ENCODE measurements at regions not wholly inside any gene's neighbourhood (a gene's known extent, or its start where the extent isn't known, plus 50 kb on each side); places are given as distances from the start of the nearest gene placed in this dataset.

DNA sequence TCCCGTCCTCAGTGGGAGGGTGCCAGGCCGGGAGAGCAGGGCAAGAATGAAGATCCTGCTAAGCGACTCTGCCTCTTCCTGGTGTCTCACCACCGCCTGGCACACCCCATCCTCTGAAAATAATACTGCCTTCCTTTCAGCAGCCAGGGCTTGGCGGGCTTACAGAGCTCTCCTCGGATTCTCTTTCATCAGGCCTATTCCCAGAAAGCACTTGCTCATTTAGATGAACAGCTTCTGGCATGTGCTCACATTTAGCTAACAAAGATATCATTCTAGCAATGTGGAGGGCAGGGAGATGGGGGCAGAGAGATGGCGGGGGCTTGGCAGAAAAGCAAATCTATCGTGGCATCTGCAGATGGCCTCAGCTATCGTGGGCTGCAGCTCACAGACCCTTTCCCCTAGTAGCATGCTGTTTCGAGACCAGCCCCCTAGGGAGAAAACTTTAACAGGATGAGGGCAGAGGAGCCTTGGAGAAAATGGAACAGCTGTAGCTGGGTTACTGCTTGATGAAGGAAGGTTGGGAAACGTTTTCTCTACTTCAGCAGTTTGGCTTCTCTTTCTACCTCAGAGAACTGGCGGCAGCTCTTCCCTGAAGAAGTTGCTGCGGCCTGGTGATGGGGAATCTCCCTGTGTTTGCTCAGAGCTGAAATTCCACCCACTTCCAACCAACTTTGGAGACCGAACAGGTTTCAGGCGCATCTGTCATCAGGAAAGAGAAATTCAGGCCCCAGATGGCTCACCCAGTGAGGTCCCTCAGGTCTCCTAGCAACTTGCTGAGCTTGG lies 102.1 kb downstream of the TMEM174 start:
- Histone ChIP-seq H3K36me3 (ENCODE audit: control insufficient read depth in 2 of 2, extremely low read depth in 1 of 2, insufficient read depth in 1 of 2, low read length in 1 of 2) (no peaks in the 10 kb centered on the region), H3K27ac (ENCODE audit: low read length) (no peak overlapping the region), H3K4me3 (ENCODE audit: control insufficient read depth in 1 of 2, extremely low read depth in 1 of 2, low read length in 1 of 2) (no peak overlapping the region), H3K9me3 (no peaks in the 10 kb centered on the region), H3K27me3 (replicated peaks in 1 of 2; ENCODE audit: control insufficient read depth in 2 of 2, extremely low read depth in 1 of 2, insufficient read depth in 2 of 2, low read length in 1 of 2) (peaks cover 2 to 20% of the 10 kb centered on the region in 2 experiments), H3K4me1 (ENCODE audit: control insufficient read depth in 1 of 2, extremely low read depth in 1 of 2, insufficient read depth in 2 of 2, low read length in 2 of 2) (no peaks in the 10 kb centered on the region)
- no peaks in the 10 kb centered on the region for H3K36me3 Mint-ChIP-seq
- POLR2A ChIA-PET: no interaction called here
- peaks cover 44 to 48% of the 10 kb centered on the region in 2 donors for H3K27me3 Mint-ChIP-seq
- no peak for DNase-seq
- H3K9me3 Mint-ChIP-seq: no peaks in the 10 kb centered on the region
- no peak for ATAC-seq (replicated peaks in 1 of 4)
- CTCF ChIA-PET: no interaction called here
- no peaks in the 10 kb centered on the region for H3K4me1 Mint-ChIP-seq
- no peak overlapping the region for H3K27ac Mint-ChIP-seq
- 89% methylated on average over 8 of the region's 15 CpGs for whole genome bisulfite sequencing (ENCODE audit: insufficient coverage)
- H3K4me3 Mint-ChIP-seq: no peak overlapping the region

- no peak overlapping the region for H3K27ac Mint-ChIP-seq
- H3K4me3 Mint-ChIP-seq: no peak overlapping the region
- ATAC-seq (replicated peaks in 1 of 4) (no peak), DNase-seq (no peak)
- CTCF ChIA-PET: no interaction called here
- H3K36me3 Mint-ChIP-seq: no peaks in the 10 kb centered on the region
- Histone ChIP-seq H3K27me3 (replicated peaks in 1 of 2; ENCODE audit: control insufficient read depth in 2 of 2, extremely low read depth in 1 of 2, insufficient read depth in 2 of 2, low read length in 1 of 2) (peaks cover 2 to 25% of the 10 kb centered on the region in 2 experiments), H3K4me3 (ENCODE audit: control insufficient read depth in 1 of 2, extremely low read depth in 1 of 2, low read length in 1 of 2) (no peak overlapping the region), H3K9me3 (no peaks in the 10 kb centered on the region), H3K36me3 (ENCODE audit: control insufficient read depth in 2 of 2, extremely low read depth in 1 of 2, insufficient read depth in 1 of 2, low read length in 1 of 2) (no peaks in the 10 kb centered on the region), H3K27ac (ENCODE audit: low read length) (no peak overlapping the region), H3K4me1 (ENCODE audit: control insufficient read depth in 1 of 2, extremely low read depth in 1 of 2, insufficient read depth in 2 of 2, low read length in 2 of 2) (no peaks in the 10 kb centered on the region)
- POLR2A ChIA-PET: no interaction called here
- H3K4me1 Mint-ChIP-seq: no peaks in the 10 kb centered on the region
- no peaks in the 10 kb centered on the region for H3K9me3 Mint-ChIP-seq
- peaks cover 40 to 43% of the 10 kb centered on the region in 2 donors for H3K27me3 Mint-ChIP-seq
- whole genome bisulfite sequencing (ENCODE audit: insufficient coverage): 100% methylated on average over 1 of the region's 3 CpGs
Measured at GRCh38 chr5:73274121-73274520, 101.1 kb downstream of the TMEM174 start.

DNA sequence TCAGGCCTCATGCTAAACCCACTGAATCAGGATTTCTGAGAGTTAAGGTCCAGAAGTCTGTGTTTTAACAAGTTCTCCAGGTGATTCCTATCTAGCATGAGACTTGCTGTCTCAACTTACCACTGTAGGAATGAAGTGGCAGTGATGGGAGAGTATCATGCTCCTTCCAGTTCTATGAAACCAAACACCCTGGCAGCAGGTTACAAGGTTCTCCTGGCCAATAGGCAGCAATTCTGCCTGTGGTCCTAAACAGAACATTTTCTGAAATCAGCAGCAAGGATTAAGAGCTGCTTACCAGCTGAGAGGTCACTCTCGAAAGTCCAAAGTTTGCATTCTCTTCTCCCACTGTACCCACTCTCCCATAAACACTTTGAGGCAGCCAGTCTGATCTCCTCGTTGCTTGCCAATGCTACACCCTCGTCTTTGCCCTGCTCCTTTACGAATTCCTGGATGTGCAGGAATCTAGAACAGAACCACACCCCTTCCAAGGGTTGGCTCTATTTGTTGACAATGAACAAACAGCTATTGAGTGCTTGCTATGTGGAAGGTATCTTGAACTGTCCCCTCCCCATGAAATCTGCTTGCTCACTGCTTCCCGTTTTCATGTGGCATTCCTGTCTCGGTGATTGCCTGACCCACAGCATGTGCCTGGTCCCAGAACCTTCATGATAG lies 100.5 kb downstream of the TMEM174 start:
- no peaks in the 10 kb centered on the region for H3K4me1 ChIP-seq (ENCODE audit: control insufficient read depth in 1 of 2, extremely low read depth in 1 of 2, insufficient read depth in 2 of 2, low read length in 2 of 2)

GRCh38 chr5:73272351-73272750 lies 99.4 kb downstream of the TMEM174 start:
- H3K36me3 Mint-ChIP-seq: no peaks in the 10 kb centered on the region
- peaks cover 39% of the 10 kb centered on the region in 2 donors for H3K27me3 Mint-ChIP-seq
- Histone ChIP-seq H3K4me1 (ENCODE audit: control insufficient read depth in 1 of 2, extremely low read depth in 1 of 2, insufficient read depth in 2 of 2, low read length in 2 of 2) (no peaks in the 10 kb centered on the region), H3K4me3 (ENCODE audit: control insufficient read depth in 1 of 2, extremely low read depth in 1 of 2, low read length in 1 of 2) (no peak overlapping the region), H3K27ac (ENCODE audit: low read length) (no peak overlapping the region), H3K36me3 (ENCODE audit: control insufficient read depth in 2 of 2, extremely low read depth in 1 of 2, insufficient read depth in 1 of 2, low read length in 1 of 2) (no peaks in the 10 kb centered on the region), H3K9me3 (no peaks in the 10 kb centered on the region), H3K27me3 (replicated peaks in 1 of 2; ENCODE audit: control insufficient read depth in 2 of 2, extremely low read depth in 1 of 2, insufficient read depth in 2 of 2, low read length in 1 of 2) (peaks cover 2 to 20% of the 10 kb centered on the region in 2 experiments)
- DNase-seq (no peak), ATAC-seq (replicated peaks in 1 of 4) (no peak)
- H3K9me3 Mint-ChIP-seq: no peaks in the 10 kb centered on the region
- H3K4me3 Mint-ChIP-seq: no peak overlapping the region
- POLR2A ChIA-PET: interaction anchor here in 1 of 2 donors (0.6 kb wide), 1 partner anchor 13 kb away, joined by 3 read pairs; no protein-coding TSS in a partner anchor
- no peaks in the 10 kb centered on the region for H3K4me1 Mint-ChIP-seq
- CTCF ChIA-PET: no interaction called here
- no peak overlapping the region for H3K27ac Mint-ChIP-seq

More for the DNA sequence above, 100.5 kb downstream of the TMEM174 start:
- DNase-seq (no peak), ATAC-seq (replicated peaks in 1 of 4) (no peak)
- Histone ChIP-seq H3K27ac (ENCODE audit: low read length) (no peak overlapping the region), H3K36me3 (ENCODE audit: control insufficient read depth in 2 of 2, extremely low read depth in 1 of 2, insufficient read depth in 1 of 2, low read length in 1 of 2) (no peaks in the 10 kb centered on the region), H3K27me3 (replicated peaks in 1 of 2; ENCODE audit: control insufficient read depth in 2 of 2, extremely low read depth in 1 of 2, insufficient read depth in 2 of 2, low read length in 1 of 2) (peaks cover 2 to 20% of the 10 kb centered on the region in 2 experiments), H3K4me3 (ENCODE audit: control insufficient read depth in 1 of 2, extremely low read depth in 1 of 2, low read length in 1 of 2) (no peak overlapping the region), H3K9me3 (no peaks in the 10 kb centered on the region)
- Mint-ChIP-seq H3K27ac (no peak overlapping the region), H3K9me3 (no peaks in the 10 kb centered on the region), H3K36me3 (no peaks in the 10 kb centered on the region), H3K27me3 (peaks cover 40 to 43% of the 10 kb centered on the region in 2 donors), H3K4me3 (no peak overlapping the region), H3K4me1 (no peaks in the 10 kb centered on the region)
- 76% methylated on average over 2 of the region's 6 CpGs for whole genome bisulfite sequencing (ENCODE audit: insufficient coverage)
- ChIA-PET CTCF (no interaction called here), POLR2A (no interaction called here)

- H3K27me3 Mint-ChIP-seq: peaks cover 32 to 43% of the 10 kb centered on the region in 2 donors
- ChIA-PET CTCF (no interaction called here), POLR2A (no interaction called here)
- H3K4me1 Mint-ChIP-seq: no peaks in the 10 kb centered on the region
- no peak for ATAC-seq (replicated peaks in 1 of 4)
- no peaks in the 10 kb centered on the region for H3K9me3 Mint-ChIP-seq
- H3K4me1 ChIP-seq (ENCODE audit: control insufficient read depth in 1 of 2, extremely low read depth in 1 of 2, insufficient read depth in 2 of 2, low read length in 2 of 2): no peaks in the 10 kb centered on the region
- no peak for DNase-seq
- H3K27ac ChIP-seq (ENCODE audit: low read length): no peak overlapping the region
- no peaks in the 10 kb centered on the region for H3K9me3 ChIP-seq
- peaks cover 5 to 14% of the 10 kb centered on the region in 2 experiments for H3K27me3 ChIP-seq (replicated peaks in 1 of 2; ENCODE audit: control insufficient read depth in 2 of 2, extremely low read depth in 1 of 2, insufficient read depth in 2 of 2, low read length in 1 of 2)
- H3K27ac Mint-ChIP-seq: no peak overlapping the region
- no peak overlapping the region for H3K4me3 Mint-ChIP-seq
- WGBS (ENCODE audit: insufficient coverage): 83% methylated on average over 1 of the region's 2 CpGs
- no peaks in the 10 kb centered on the region for H3K36me3 Mint-ChIP-seq
- no peaks in the 10 kb centered on the region for H3K36me3 ChIP-seq (ENCODE audit: control insufficient read depth in 2 of 2, extremely low read depth in 1 of 2, insufficient read depth in 1 of 2, low read length in 1 of 2)
- no peak overlapping the region for H3K4me3 ChIP-seq (ENCODE audit: control insufficient read depth in 1 of 2, extremely low read depth in 1 of 2, low read length in 1 of 2)
Measured at GRCh38 chr5:73268826-73269225, 95.8 kb downstream of the TMEM174 start.

- POLR2A ChIA-PET: no interaction called here
- no peak for DNase-seq
Measured at GRCh38 chr5:73267766-73268435, 94.9 kb downstream of the TMEM174 start.

More at GRCh38 chr5:73267766-73268435, 94.9 kb downstream of the TMEM174 start:
- Histone ChIP-seq H3K4me1 (ENCODE audit: control insufficient read depth in 1 of 2, extremely low read depth in 1 of 2, insufficient read depth in 2 of 2, low read length in 2 of 2) (no peaks in the 10 kb centered on the region), H3K4me3 (ENCODE audit: control insufficient read depth in 1 of 2, extremely low read depth in 1 of 2, low read length in 1 of 2) (no peak overlapping the region), H3K9me3 (no peaks in the 10 kb centered on the region), H3K27me3 (replicated peaks in 1 of 2; ENCODE audit: control insufficient read depth in 2 of 2, extremely low read depth in 1 of 2, insufficient read depth in 2 of 2, low read length in 1 of 2) (peaks cover 3 to 17% of the 10 kb centered on the region in 2 experiments), H3K36me3 (ENCODE audit: control insufficient read depth in 2 of 2, extremely low read depth in 1 of 2, insufficient read depth in 1 of 2, low read length in 1 of 2) (no peaks in the 10 kb centered on the region), H3K27ac (ENCODE audit: low read length) (no peak overlapping the region)
- CTCF ChIA-PET: interaction anchor here in 1 of 2 donors (0.6 kb wide), 1 partner anchor 24 kb away, joined by 3 read pairs; no protein-coding TSS in a partner anchor
- Mint-ChIP-seq H3K4me3 (no peak overlapping the region), H3K4me1 (no peaks in the 10 kb centered on the region), H3K9me3 (no peaks in the 10 kb centered on the region), H3K27me3 (peaks cover 28 to 47% of the 10 kb centered on the region in 2 donors), H3K27ac (no peak overlapping the region), H3K36me3 (no peaks in the 10 kb centered on the region)
- no CpG with 5 or more reads among the region's 8 CpGs for WGBS (ENCODE audit: insufficient coverage)
- no peak for ATAC-seq (replicated peaks in 1 of 4)
